Stimulated activated naive CD8-positive, alpha-beta T cell treated with anti-CD3 and anti-CD28 coated beads, Interleukin-15, amount 100 ng/mL, for 72 hours (primary cell): ENCODE measurements at regions not wholly inside any gene's neighbourhood (a gene's known extent, or its start where the extent isn't known, plus 50 kb on each side); places are given as distances from the start of the nearest gene placed in this dataset.

Source experiments
- ATAC-seq: fragments of 150-1000 bp; cut with Tn5 transposase; 2 replicates; pipeline ENCODE4 v1.10.0; 2021; ENCODE audit warnings: mild to moderate bottlenecking, moderate library complexity
- DNase-seq, 2 donors: peaks; one replicate each; pipeline ENCODE4 v3.0.0; 2021 to 2022
- H3K27ac Mint-ChIP-seq, 2 donors: one replicate each; pipeline ENCODE4 v1.8.0; 2022; ENCODE audit warnings: mild to moderate bottlenecking in 2 of 2, mixed read lengths in 2 of 2, moderate library complexity in 2 of 2
- H3K27me3 Mint-ChIP-seq: one replicate; pipeline ENCODE4 v1.8.0; 2022; ENCODE audit warnings: mixed read lengths
- H3K4me1 Mint-ChIP-seq: one replicate; pipeline ENCODE4 v1.8.0; 2022; ENCODE audit warnings: mild to moderate bottlenecking, mixed read lengths
- H3K4me3 Mint-ChIP-seq, 2 donors: one replicate each; pipeline ENCODE4 v1.8.0; 2022; ENCODE audit warnings: mild to moderate bottlenecking in 2 of 2, mixed read lengths in 2 of 2, moderate library complexity in 1 of 2
- H3K9me3 Mint-ChIP-seq, 2 donors: one replicate each; pipeline ENCODE4 v1.8.0; 2022; ENCODE audit warnings: mixed read lengths in 2 of 2

GRCh38 chr1:115409094-115410015 lies 71.3 kb upstream of the NGF start:
- no peak for DNase-seq
- Mint-ChIP-seq H3K9me3 (peaks cover 9 to 20% of the 10 kb centered on the region in 2 donors), H3K4me3 (no peak overlapping the region), H3K27ac (no peak overlapping the region), H3K27me3 (peaks cover 38% of the 10 kb centered on the region), H3K4me1 (no peaks in the 10 kb centered on the region)
- ATAC-seq: no peak

- DNase-seq (no peak), ATAC-seq (no peak)
- Mint-ChIP-seq H3K27ac (no peak overlapping the region), H3K4me3 (no peak overlapping the region), H3K9me3 (peaks cover 9 to 20% of the 10 kb centered on the region in 2 donors), H3K4me1 (no peaks in the 10 kb centered on the region), H3K27me3 (peaks cover 37% of the 10 kb centered on the region)
Measured at GRCh38 chr1:115408533-115408932, 70.5 kb upstream of the NGF start.

- DNase-seq: no peak
Measured at GRCh38 chr1:115404911-115405310, 66.9 kb upstream of the NGF start.

GRCh38 chr1:115402753-115403184 lies 64.7 kb upstream of the NGF start:
- Mint-ChIP-seq H3K27ac (no peak overlapping the region), H3K4me3 (no peak overlapping the region), H3K9me3 (peaks cover 4% of the 10 kb centered on the region in 2 donors), H3K27me3 (peaks cover 24% of the 10 kb centered on the region), H3K4me1 (no peaks in the 10 kb centered on the region)
- ATAC-seq (no peak), DNase-seq (no peak)

More at GRCh38 chr1:115404911-115405310, 66.9 kb upstream of the NGF start:
- Mint-ChIP-seq H3K4me1 (no peaks in the 10 kb centered on the region), H3K4me3 (no peak overlapping the region), H3K27me3 (peaks cover 24% of the 10 kb centered on the region), H3K27ac (no peak overlapping the region), H3K9me3 (peaks cover 4 to 9% of the 10 kb centered on the region in 2 donors)
- no peak for ATAC-seq

- Mint-ChIP-seq H3K4me3 (no peak overlapping the region), H3K27me3 (peaks cover 21% of the 10 kb centered on the region), H3K9me3 (peaks cover 0 to 4% of the 10 kb centered on the region in 2 donors), H3K4me1 (no peaks in the 10 kb centered on the region), H3K27ac (no peak overlapping the region)
- ATAC-seq: no peak
- DNase-seq: no peak
Measured at GRCh38 chr1:115401676-115402075, 63.6 kb upstream of the NGF start.

- DNase-seq: no peak
- Mint-ChIP-seq H3K9me3 (peaks cover 0 to 7% of the 10 kb centered on the region in 2 donors), H3K27me3 (peaks cover 28% of the 10 kb centered on the region), H3K4me3 (no peak overlapping the region), H3K4me1 (no peaks in the 10 kb centered on the region), H3K27ac (no peak overlapping the region)
- no peak for ATAC-seq
Measured at GRCh38 chr1:115400891-115401290, 62.8 kb upstream of the NGF start.

GRCh38 chr1:115400426-115400825 lies 62.4 kb upstream of the NGF start:
- Mint-ChIP-seq H3K27ac (no peak overlapping the region), H3K27me3 (peaks cover 32% of the 10 kb centered on the region), H3K9me3 (peaks cover 0 to 4% of the 10 kb centered on the region in 2 donors), H3K4me1 (no peaks in the 10 kb centered on the region), H3K4me3 (no peak overlapping the region)
- no peak for ATAC-seq
- DNase-seq: no peak

GRCh38 chr1:115398745-115399144 lies 60.7 kb upstream of the NGF start:
- no peak overlapping the region for H3K27ac Mint-ChIP-seq
- H3K9me3 Mint-ChIP-seq: peaks cover 0 to 8% of the 10 kb centered on the region in 2 donors
- peaks cover 27% of the 10 kb centered on the region for H3K27me3 Mint-ChIP-seq
- H3K4me1 Mint-ChIP-seq: no peaks in the 10 kb centered on the region
- ATAC-seq (no peak), DNase-seq (no peak)
- H3K4me3 Mint-ChIP-seq: no peak overlapping the region
